Adrenal gland (tissue), 5 donors: ENCODE measurements at regions not wholly inside any gene's neighbourhood (a gene's known extent, or its start where the extent isn't known, plus 50 kb on each side); places are given as distances from the start of the nearest gene placed in this dataset.

Experiments used
- CTCF ChIP-seq, 6 experiments: fragments of 450-650 bp in 4 of 6; fragments of 200-600 bp in 2 of 6; sonication (generic) in 1 of 6; IDR thresholded peaks; 1 replicate in 5 of 6; 2 replicates in 1 of 6; pipeline versions ENCODE4 v1.5.1 to v1.8.0; 2016 to 2021; ENCODE audit warnings: antibody characterized with exemption in 6 of 6, mild to moderate bottlenecking in 2 of 6, moderate library complexity in 1 of 6
- POLR2A ChIP-seq, 2 donors: fragments of 450-650 bp; IDR thresholded peaks; one replicate each; pipeline ENCODE4 v1.6.1; 2017; ENCODE audit warnings: antibody characterized with exemption in 2 of 2, mild to moderate bottlenecking in 2 of 2, moderate library complexity in 1 of 2
- donor health status: DM: no; HTN: no; CAD: no.

- TF ChIP-seq CTCF (IDR thresholded peaks at IDR 0.05) (no peak), POLR2A (IDR thresholded peaks at IDR 0.05) (no peak)
Measured at GRCh38 chr17:15049795-15050160, 215.3 kb downstream of the PMP22 start.
